NCI-H460 (cell line): ENCODE measurements at regions not wholly inside any gene's neighbourhood (a gene's known extent, or its start where the extent isn't known, plus 50 kb on each side); places are given as distances from the start of the nearest gene placed in this dataset.
"Not testable (repeated sequence)": the region's sequence is repeated elsewhere in the genome, so short reads cannot be mapped to it uniquely, and the experiment has no call there.

Experiments
- DNase-seq: peaks from one replicate; pipeline ENCODE4 v3.0.0-alpha.2; 2016; ENCODE audit warnings: low read depth; ENCODE audit errors: extremely low read depth

GRCh38 chr4:106603471-106603870, 234.9 kb upstream of the GIMD1 start:
- no peak for DNase-seq

- DNase-seq = no peak
Observed at GRCh38 chr4:106602711-106603110, 234.1 kb upstream of the GIMD1 start.

DNA sequence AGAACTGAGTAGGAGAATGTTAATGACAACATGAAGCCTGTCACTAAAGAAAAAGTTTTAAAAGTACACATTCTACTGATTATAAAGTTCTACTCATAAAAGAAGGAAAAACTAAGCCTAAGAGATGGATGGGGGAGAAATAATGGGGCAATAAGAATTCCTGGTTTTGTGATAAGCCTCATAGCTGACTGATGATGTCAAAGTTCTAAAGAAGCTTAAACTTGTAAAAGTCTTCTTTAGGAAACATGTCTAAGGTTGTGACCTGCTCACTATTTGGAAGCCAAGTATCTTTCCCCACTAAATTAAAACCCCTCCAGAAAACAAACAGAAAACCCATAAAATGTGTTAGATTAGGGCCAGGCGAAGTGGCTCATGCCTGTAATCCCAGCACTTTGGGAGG, 232.9 kb upstream of the GIMD1 start:
- no peak for DNase-seq

- no peak for DNase-seq
Observed at GRCh38 chr4:106595906-106596305, 227.3 kb upstream of the GIMD1 start.

- no peak for DNase-seq
Observed at GRCh38 chr4:106594291-106594952, 225.8 kb upstream of the GIMD1 start.

DNA sequence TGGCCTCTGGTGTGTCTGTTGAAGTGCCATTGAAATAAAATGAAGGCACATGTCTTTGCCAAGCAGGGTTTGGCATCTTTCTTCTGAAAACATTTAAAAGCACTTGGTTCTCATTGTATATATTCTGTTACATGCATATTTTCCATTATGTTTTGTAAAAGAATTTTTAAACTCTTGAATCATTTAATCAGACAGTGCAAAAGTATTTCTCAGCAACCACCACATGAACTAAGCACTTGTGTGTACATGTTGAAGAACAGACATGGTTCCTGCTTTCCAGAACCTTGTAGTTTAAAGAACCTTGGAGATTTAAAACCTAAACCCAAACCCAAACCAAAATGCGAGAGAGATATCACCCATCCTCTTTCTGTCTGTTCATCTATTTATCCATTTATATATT, 220.3 kb upstream of the GIMD1 start:
- DNase-seq = no peak

DNA sequence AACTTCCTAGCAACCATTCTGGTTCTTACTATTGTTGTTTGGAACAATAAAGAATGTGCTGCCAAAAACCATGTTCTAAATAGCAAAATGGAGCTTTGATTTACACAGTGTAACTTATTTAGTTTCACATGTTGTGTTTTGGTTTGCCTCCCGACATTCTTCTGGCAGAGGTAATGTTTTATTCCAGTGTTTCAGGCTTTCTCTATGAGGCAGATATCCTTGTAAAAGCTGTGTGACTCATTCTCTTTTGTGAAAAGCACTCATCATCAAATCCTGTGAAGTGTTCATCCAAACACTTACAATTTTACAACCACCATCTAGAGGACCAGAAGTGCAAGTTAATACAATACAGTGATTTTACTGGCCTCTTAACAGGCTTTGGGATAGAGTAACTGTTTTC, 219.0 kb upstream of the GIMD1 start:
- DNase-seq = no peak

DNA sequence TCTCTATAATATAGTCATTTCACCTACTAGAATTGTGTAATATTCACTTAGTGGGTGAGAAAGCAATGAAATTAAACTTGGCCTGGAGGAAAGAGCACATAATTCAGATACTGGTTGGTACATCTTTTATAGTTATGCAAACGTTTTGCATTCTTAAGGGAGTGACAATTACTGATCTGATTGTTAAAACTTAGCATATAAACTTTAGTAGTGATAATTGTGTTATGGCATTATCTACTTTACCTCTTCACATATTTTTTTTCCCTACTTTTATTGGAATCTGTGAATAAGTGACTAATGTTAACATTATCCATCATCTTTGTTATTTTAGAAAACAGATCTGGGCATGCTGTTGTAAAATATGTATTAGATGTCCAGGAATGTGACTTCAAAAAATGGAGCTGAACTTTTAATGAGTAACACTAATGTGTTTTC, 217.4 kb upstream of the GIMD1 start:
- DNase-seq = no peak

DNA sequence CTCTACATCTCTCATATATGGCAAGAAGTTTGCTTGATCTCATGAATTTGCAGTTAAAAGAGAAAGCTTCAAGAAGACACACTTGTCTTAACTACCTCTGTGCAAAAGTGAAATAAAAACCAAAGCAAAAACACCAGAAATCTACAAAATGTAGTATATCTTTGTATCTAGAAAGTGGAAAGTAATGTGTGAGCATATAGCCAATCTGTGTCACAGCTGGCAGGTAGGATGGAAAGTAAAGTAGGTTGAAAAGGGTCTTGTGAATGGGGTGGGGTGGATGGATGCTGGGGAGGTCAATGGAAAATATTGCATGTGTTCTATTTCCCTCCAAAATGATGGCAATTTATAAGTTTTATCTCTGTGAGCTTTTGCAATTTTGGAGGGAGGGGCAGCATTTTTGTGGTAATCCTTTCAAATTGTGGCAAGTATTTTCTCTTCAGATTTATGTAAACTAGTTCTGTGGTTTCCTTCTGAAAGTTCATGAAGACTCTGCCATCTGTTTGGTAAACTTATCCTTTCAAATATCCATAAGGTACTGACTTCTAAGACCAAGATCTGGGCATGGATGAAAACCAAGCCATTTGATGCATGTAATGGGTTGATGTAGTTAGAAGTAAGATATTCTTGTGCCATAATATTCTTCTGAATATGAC, 215.9 kb upstream of the GIMD1 start:
- DNase-seq = no peak

- no peak for DNase-seq
Observed at GRCh38 chr4:106583567-106583966, 215.0 kb upstream of the GIMD1 start.

DNA sequence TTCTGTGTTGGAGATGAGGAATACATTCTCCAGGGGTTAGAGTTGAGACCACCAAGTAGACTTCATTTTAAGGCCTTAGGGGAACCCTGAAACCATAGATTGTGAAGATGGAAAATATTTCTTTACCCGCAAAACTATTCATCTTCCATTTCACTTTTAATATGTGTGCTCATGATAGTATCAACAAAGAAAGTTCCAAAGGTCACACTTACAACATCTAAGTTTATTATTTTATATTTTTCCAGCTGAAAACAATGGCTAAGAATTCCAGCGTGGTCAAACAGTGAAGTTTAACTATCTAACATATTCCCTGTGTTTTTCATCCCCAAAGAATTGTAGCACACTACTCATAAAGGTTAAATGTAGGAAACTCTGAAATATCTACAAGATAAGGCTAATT, 214.5 kb upstream of the GIMD1 start:
- no peak for DNase-seq

DNA sequence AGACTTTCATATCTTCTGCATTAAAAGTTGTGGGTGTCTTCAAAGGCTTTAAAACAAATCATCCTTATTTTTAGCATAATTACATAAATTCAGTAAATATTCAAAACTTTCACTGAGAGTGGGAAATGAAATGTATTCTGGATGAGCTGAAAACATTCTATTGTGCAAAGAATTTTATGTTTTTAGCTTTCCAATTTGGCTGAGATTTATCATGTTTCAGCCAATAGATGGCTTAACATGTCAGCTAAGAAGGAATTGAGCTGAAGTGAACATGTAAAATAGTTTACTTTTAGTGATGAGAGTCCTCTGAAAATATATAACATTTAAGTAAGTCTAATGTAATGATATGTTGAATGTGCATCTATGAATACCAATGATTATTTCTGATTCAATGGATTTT, 213.5 kb upstream of the GIMD1 start:
- no peak for DNase-seq

GRCh38 chr4:106579236-106579635, 210.7 kb upstream of the GIMD1 start:
- DNase-seq = no peak

- DNase-seq = no peak
Observed at GRCh38 chr4:106569146-106570031, 200.8 kb upstream of the GIMD1 start.

GRCh38 chr4:106565727-106566126, 197.1 kb upstream of the GIMD1 start:
- no peak for DNase-seq

DNA sequence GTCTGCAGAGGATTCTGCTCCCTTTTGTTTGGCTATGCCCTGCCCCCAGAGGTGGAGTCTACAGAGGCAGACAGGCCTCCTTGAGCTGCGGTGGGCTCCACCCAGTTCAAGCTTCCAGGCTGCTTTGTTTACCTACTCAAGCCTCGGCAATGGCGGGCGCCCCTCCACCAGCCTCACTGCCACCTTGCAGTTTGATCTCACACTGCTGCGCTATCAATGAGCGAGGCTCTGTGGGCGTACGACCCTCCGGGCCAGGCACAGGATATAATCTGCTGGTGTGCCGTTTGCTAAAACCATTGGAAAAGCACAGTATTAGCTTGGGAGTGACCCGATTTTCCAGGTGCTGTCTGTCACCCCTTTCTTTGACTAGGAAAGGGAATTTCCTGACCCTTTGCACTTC, 195.1 kb upstream of the GIMD1 start:
- not testable (repeated sequence) for DNase-seq

- no peak for DNase-seq
Observed at GRCh38 chr4:106551724-106552123, 183.1 kb upstream of the GIMD1 start.

- no peak for DNase-seq
Observed at GRCh38 chr4:106548446-106549044, 180.0 kb upstream of the GIMD1 start.

GRCh38 chr4:106546370-106546769, 177.8 kb upstream of the GIMD1 start:
- no peak for DNase-seq

DNA sequence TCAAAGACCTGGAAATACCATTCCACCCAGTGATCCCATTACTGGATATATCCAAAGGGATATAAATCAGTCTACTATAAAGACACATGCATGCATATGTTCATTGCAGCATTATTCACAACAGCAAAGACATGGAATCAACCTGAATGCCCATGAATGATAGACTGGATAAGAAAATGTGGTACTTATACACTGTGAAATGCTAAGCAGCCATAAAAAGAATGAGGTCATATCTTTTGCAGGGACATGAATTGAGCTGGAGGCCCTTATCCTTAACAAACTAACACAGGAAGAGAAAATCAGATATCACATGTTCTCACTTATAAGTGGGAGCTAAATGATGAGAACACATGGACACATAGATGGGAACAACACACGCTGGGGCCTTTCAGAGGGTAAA, 174.0 kb upstream of the GIMD1 start:
- not testable (repeated sequence) for DNase-seq

GRCh38 chr4:106541253-106541652, 172.7 kb upstream of the GIMD1 start:
- no peak for DNase-seq
